ENCODE measurements at regions not wholly inside any gene's neighbourhood (a gene's known extent, or its start where the extent isn't known, plus 50 kb on each side); places are given as distances from the start of the nearest gene placed in this dataset.

DNA sequence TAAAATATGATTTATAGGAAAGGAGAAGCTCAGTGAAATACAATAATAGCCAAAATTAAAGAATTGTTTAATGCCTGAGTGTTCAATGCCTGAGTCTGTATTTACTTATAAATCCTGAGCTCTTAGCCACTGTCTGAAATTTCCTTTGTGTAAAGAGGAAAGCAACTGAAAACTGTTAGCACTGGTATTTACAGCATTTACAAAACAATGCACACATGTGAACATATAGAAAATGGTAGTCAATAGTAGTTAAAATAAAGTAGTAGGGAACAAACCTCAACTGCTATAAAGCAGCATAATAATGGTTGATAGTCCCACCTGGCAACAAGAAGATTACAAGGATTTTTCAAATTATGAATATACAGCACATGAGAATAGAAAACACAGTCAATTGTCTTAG lies 1137.1 kb upstream of the ATXN8OS start:
- intact Hi-C loops (cut with DNase I, micrococcal nuclease) = no loop called here
- CTCF ChIA-PET = no interaction called here
- Mint-ChIP-seq H3K27me3 (no peaks in the 10 kb centered on the region), H3K9me3 (ENCODE audit: low read depth) (no peaks in the 10 kb centered on the region), H3K4me1 (no peaks in the 10 kb centered on the region), H3K4me3 (no peak overlapping the region), H3K27ac (no peak overlapping the region), H3K36me3 (ENCODE audit: low read depth) (no peaks in the 10 kb centered on the region)
- ATAC-seq (no peak), DNase-seq (no peak)
- POLR2A ChIA-PET = no interaction called here

DNA sequence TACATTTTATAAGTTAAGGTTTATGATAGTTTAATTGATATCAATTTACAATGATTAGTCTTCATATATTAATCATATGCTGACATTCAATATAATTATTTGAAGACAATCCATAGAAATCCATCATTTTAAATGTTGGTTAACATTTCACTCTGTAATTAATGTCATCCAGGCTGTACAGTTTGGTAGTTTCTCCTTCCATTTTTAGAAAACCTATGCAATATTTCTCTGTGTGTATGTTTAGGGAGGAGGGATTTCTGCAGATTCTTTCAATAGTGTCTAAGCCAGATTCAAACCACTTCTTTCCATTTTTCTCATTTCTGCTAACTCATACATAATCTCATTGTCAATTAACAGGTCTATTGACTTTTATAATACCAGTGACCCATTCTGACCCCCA lies 1159.0 kb upstream of the ATXN8OS start:
- H3K27ac Mint-ChIP-seq = no peak overlapping the region
- ATAC-seq = no peak
- peaks cover 18% of the 10 kb centered on the region for H3K9me3 Mint-ChIP-seq (ENCODE audit: low read depth)
- no peaks in the 10 kb centered on the region for H3K27me3 Mint-ChIP-seq
- CTCF ChIA-PET = no interaction called here
- no peak overlapping the region for H3K4me3 Mint-ChIP-seq
- H3K36me3 Mint-ChIP-seq (ENCODE audit: low read depth) = no peaks in the 10 kb centered on the region
- POLR2A ChIA-PET = no interaction called here
- no peak for DNase-seq
- intact Hi-C loops (cut with DNase I, micrococcal nuclease) = no loop called here
- no peaks in the 10 kb centered on the region for H3K4me1 Mint-ChIP-seq

DNA sequence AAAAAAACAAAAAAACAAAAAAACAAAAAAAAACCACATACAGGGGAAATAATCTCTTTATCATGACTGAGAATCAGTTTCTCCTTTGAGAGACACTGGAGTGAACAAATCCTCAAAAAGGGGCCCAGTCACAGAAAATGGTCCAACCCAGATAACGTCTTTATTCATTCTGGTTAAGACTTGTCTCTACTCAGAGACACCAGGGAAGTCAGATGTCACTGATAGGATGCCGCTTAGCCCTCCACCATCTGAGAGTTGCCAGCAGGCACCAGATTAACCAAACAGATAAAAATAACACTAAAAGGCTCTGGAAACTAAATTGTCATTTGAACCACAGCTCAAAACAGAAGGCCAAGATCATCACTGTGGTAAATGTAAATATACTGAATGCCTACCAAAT lies 1163.4 kb upstream of the ATXN8OS start:
- CTCF ChIA-PET = no interaction called here
- H3K4me3 Mint-ChIP-seq = no peak overlapping the region
- peaks cover 15% of the 10 kb centered on the region for H3K9me3 Mint-ChIP-seq (ENCODE audit: low read depth)
- POLR2A ChIA-PET = no interaction called here
- no peaks in the 10 kb centered on the region for H3K27me3 Mint-ChIP-seq
- intact Hi-C loops (cut with DNase I, micrococcal nuclease) = no loop called here
- DNase-seq (no peak), ATAC-seq (no peak)
- no peak overlapping the region for H3K27ac Mint-ChIP-seq
- H3K4me1 Mint-ChIP-seq = no peaks in the 10 kb centered on the region
- no peaks in the 10 kb centered on the region for H3K36me3 Mint-ChIP-seq (ENCODE audit: low read depth)

- Mint-ChIP-seq H3K4me1 (no peaks in the 10 kb centered on the region), H3K4me3 (no peak overlapping the region), H3K36me3 (ENCODE audit: low read depth) (no peaks in the 10 kb centered on the region), H3K9me3 (ENCODE audit: low read depth) (peaks cover 7% of the 10 kb centered on the region), H3K27ac (no peak overlapping the region), H3K27me3 (no peaks in the 10 kb centered on the region)
- intact Hi-C loops (cut with DNase I, micrococcal nuclease) = no loop called here
- DNase-seq (no peak), ATAC-seq (no peak)
- CTCF ChIA-PET = no interaction called here
- POLR2A ChIA-PET = no interaction called here
Observed at GRCh38 chr13:68940049-68940448, 1167.6 kb upstream of the ATXN8OS start.

DNA sequence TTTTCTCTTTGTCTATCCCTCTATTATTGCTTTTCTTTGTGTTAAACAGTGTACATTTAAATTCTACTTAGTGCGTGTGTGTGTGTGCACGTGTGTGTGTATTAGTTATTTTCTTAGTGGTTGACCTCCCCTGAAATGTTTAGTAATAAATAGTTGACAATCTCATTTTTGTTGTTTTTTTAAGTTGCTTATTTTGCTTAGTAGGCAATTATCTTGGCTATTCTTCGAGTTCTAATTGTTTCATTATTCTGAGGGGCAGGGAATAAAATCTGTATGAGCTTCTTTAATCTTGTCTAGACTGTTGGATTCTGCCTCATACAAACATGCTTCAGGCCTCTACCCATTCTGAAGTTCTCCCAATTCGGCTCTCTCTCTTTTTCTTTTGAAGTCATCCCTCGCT lies 1169.0 kb upstream of the ATXN8OS start:
- CTCF ChIA-PET = no interaction called here
- H3K27ac Mint-ChIP-seq = no peak overlapping the region
- peaks cover 7% of the 10 kb centered on the region for H3K9me3 Mint-ChIP-seq (ENCODE audit: low read depth)
- POLR2A ChIA-PET = no interaction called here
- H3K4me1 Mint-ChIP-seq = no peaks in the 10 kb centered on the region
- intact Hi-C loops (cut with DNase I, micrococcal nuclease) = no loop called here
- H3K27me3 Mint-ChIP-seq = no peaks in the 10 kb centered on the region
- DNase-seq (no peak), ATAC-seq (no peak)
- no peaks in the 10 kb centered on the region for H3K36me3 Mint-ChIP-seq (ENCODE audit: low read depth)
- H3K4me3 Mint-ChIP-seq = no peak overlapping the region

- no peak for DNase-seq
- intact Hi-C loops (cut with DNase I, micrococcal nuclease) = no loop called here
- ChIA-PET CTCF (no interaction called here), POLR2A (interaction anchor here (0.6 kb wide), 1 partner anchor 633 kb away, joined by 3 read pairs; no protein-coding TSS in a partner anchor)
- Mint-ChIP-seq H3K27ac (no peak overlapping the region), H3K36me3 (ENCODE audit: low read depth) (no peaks in the 10 kb centered on the region), H3K4me1 (no peaks in the 10 kb centered on the region), H3K9me3 (ENCODE audit: low read depth) (peaks cover 4% of the 10 kb centered on the region), H3K27me3 (no peaks in the 10 kb centered on the region), H3K4me3 (no peak overlapping the region)
- ATAC-seq = no peak
Observed at GRCh38 chr13:68929075-68929745, 1178.4 kb upstream of the ATXN8OS start.

DNA sequence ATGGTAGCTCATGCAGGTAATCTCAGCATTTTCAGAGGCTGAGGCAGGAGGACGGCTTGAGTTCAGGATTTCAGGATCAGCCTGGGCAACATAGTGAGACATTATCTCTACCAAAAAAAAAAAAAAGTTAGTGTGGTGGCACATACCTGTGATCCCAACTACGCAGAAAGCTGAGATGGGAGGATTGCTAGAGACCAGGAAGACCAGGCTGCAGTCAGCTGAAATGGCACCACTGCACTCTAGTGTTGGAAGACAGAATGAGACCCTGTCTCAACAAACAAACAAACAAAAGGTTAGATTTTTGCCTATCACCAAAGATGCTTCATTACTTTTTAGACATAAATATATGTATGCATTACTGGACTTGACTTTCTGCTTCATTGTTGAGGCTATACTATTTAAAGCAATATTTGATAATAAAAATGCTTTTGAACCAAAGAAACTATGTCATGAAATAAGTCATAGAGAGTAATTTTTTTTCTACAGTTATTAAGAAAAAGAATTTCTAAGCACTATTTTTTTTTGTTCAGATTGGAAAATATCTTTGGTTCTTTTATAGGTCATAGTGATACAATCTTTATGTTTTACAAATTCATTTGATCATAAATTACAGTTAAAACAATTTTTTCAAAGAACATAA lies 1180.1 kb upstream of the ATXN8OS start:
- POLR2A ChIA-PET = no interaction called here
- Mint-ChIP-seq H3K27ac (no peak overlapping the region), H3K9me3 (ENCODE audit: low read depth) (peaks cover 12% of the 10 kb centered on the region), H3K36me3 (ENCODE audit: low read depth) (no peaks in the 10 kb centered on the region), H3K4me1 (no peaks in the 10 kb centered on the region), H3K4me3 (no peak overlapping the region), H3K27me3 (no peaks in the 10 kb centered on the region)
- no peak for ATAC-seq
- CTCF ChIA-PET = interaction anchor here (0.6 kb wide), 1 partner anchor 29 kb away, joined by 3 read pairs; no protein-coding TSS in a partner anchor
- no peak for DNase-seq
- intact Hi-C loops (cut with DNase I, micrococcal nuclease) = no loop called here

GRCh38 chr13:68923995-68924394 lies 1183.6 kb upstream of the ATXN8OS start:
- intact Hi-C loops (cut with DNase I, micrococcal nuclease) = no loop called here
- ChIA-PET POLR2A (no interaction called here), CTCF (no interaction called here)
- ATAC-seq (no peak), DNase-seq (no peak)
- Mint-ChIP-seq H3K36me3 (ENCODE audit: low read depth) (no peaks in the 10 kb centered on the region), H3K4me1 (no peaks in the 10 kb centered on the region), H3K27ac (no peak overlapping the region), H3K4me3 (no peak overlapping the region), H3K9me3 (ENCODE audit: low read depth) (peaks cover 8% of the 10 kb centered on the region), H3K27me3 (no peaks in the 10 kb centered on the region)

DNA sequence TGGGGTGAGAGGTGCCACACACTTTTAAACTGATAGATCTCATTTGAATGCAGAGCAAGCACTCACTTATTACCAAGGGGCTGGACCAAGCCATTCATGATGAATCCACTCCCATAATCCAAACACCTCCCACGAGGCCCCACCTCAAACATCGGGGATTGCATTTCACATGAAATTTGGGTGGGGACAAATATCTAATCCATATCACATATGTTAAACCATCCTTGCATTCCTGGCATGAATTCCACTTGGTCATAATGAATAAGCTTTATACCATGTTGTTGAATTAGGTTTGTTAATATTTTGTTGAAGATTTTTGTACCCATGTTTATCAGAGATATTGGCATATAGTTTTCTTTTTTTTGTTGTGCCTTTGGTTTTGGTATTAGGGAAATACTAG lies 1198.7 kb upstream of the ATXN8OS start:
- intact Hi-C loops (cut with DNase I, micrococcal nuclease) = no loop called here
- Mint-ChIP-seq H3K4me1 (no peaks in the 10 kb centered on the region), H3K36me3 (ENCODE audit: low read depth) (no peaks in the 10 kb centered on the region), H3K4me3 (no peak overlapping the region), H3K27me3 (no peaks in the 10 kb centered on the region), H3K27ac (no peak overlapping the region), H3K9me3 (ENCODE audit: low read depth) (peaks cover 17% of the 10 kb centered on the region)
- CTCF ChIA-PET = no interaction called here
- DNase-seq (no peak), ATAC-seq (no peak)
- POLR2A ChIA-PET = no interaction called here

GRCh38 chr13:68905186-68905585 lies 1202.4 kb upstream of the ATXN8OS start:
- peaks cover 21% of the 10 kb centered on the region for H3K9me3 Mint-ChIP-seq (ENCODE audit: low read depth)
- ChIA-PET POLR2A (no interaction called here), CTCF (no interaction called here)
- H3K4me1 Mint-ChIP-seq = no peaks in the 10 kb centered on the region
- H3K4me3 Mint-ChIP-seq = no peak overlapping the region
- H3K27ac Mint-ChIP-seq = no peak overlapping the region
- intact Hi-C loops (cut with DNase I, micrococcal nuclease) = no loop called here
- no peak for ATAC-seq
- no peaks in the 10 kb centered on the region for H3K36me3 Mint-ChIP-seq (ENCODE audit: low read depth)
- H3K27me3 Mint-ChIP-seq = no peaks in the 10 kb centered on the region
- DNase-seq = no peak

- Mint-ChIP-seq H3K27me3 (no peaks in the 10 kb centered on the region), H3K36me3 (ENCODE audit: low read depth) (no peaks in the 10 kb centered on the region), H3K27ac (no peak overlapping the region), H3K4me1 (no peaks in the 10 kb centered on the region), H3K9me3 (ENCODE audit: low read depth) (peaks cover 11% of the 10 kb centered on the region), H3K4me3 (no peak overlapping the region)
- ATAC-seq = no peak
- DNase-seq = no peak
- CTCF ChIA-PET = no interaction called here
- POLR2A ChIA-PET = no interaction called here
- intact Hi-C loops (cut with DNase I, micrococcal nuclease) = no loop called here
Observed at GRCh38 chr13:68897331-68897928, 1210.2 kb upstream of the ATXN8OS start.

DNA sequence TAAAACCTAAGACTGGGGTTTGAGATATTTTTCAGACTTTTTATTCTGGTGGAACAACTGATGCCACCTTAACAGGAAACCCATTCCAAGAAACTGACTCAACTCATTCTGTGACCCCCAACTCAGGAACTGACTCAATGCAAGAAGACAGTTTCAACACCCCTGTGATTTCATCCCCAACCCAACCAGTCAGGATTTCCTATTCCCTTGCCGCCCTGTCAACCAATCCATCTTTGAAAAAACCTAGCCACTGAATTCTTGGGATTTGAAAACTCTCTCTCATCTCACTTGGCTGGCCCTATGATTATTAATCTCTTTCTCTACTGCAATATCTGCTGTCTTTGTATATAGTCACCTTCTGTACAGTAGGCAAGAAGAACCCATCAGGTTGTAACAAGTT lies 1211.9 kb upstream of the ATXN8OS start:
- ATAC-seq (no peak), DNase-seq (no peak)
- no peaks in the 10 kb centered on the region for H3K4me1 Mint-ChIP-seq
- no peaks in the 10 kb centered on the region for H3K36me3 Mint-ChIP-seq (ENCODE audit: low read depth)
- H3K9me3 Mint-ChIP-seq (ENCODE audit: low read depth) = peaks cover 10% of the 10 kb centered on the region
- no peaks in the 10 kb centered on the region for H3K27me3 Mint-ChIP-seq
- no peak overlapping the region for H3K4me3 Mint-ChIP-seq
- POLR2A ChIA-PET = no interaction called here
- CTCF ChIA-PET = no interaction called here
- H3K27ac Mint-ChIP-seq = no peak overlapping the region
- intact Hi-C loops (cut with DNase I, micrococcal nuclease) = no loop called here

All from activated CD4-positive, alpha-beta T cell treated with anti-CD3 and anti-CD28 coated beads for 36 hours (primary cell).